Fibroblast of peridontal ligament (primary cell): ENCODE measurements at regions not wholly inside any gene's neighbourhood (a gene's known extent, or its start where the extent isn't known, plus 50 kb on each side); places are given as distances from the start of the nearest gene placed in this dataset.

Source experiments
- DNase-seq: peaks from one replicate; pipeline ENCODE4 v3.0.0-alpha.2; 2010; ENCODE audit errors: extremely low read depth

- DNase-seq: no peak
These were observed 68.6 kb upstream of the FOXA2 start for GRCh38 chr20:22652681-22653588.

GRCh38 chr20:22653658-22654642 is 69.6 kb upstream of the FOXA2 start:
- no peak for DNase-seq

- no peak for DNase-seq
These were observed 79.2 kb upstream of the FOXA2 start for GRCh38 chr20:22663528-22664025.

- DNase-seq: no peak
These were observed 82.8 kb upstream of the FOXA2 start for GRCh38 chr20:22667198-22667597.

GRCh38 chr20:22672191-22672590 is 87.8 kb upstream of the FOXA2 start:
- DNase-seq: no peak

- DNase-seq: no peak
These were observed 89.1 kb upstream of the FOXA2 start for GRCh38 chr20:22673467-22673866.

- no peak for DNase-seq
These were observed 91.0 kb upstream of the FOXA2 start for GRCh38 chr20:22675341-22675740.

- no peak for DNase-seq
These were observed 94.3 kb upstream of the FOXA2 start for GRCh38 chr20:22678678-22679077.

GRCh38 chr20:22679197-22679596 is 94.8 kb upstream of the FOXA2 start:
- no peak for DNase-seq

- no peak for DNase-seq
These were observed 95.8 kb upstream of the FOXA2 start for GRCh38 chr20:22680031-22680740.

GRCh38 chr20:22681591-22682248 is 97.3 kb upstream of the FOXA2 start:
- no peak for DNase-seq

- DNase-seq: no peak
These were observed 98.0 kb upstream of the FOXA2 start for GRCh38 chr20:22682381-22682780.

- peak; percentile 63 for DNase-seq
These were observed 99.8 kb upstream of the FOXA2 start for GRCh38 chr20:22684072-22684762.

GRCh38 chr20:22684763-22685443 is 100.5 kb upstream of the FOXA2 start:
- no peak for DNase-seq

- peak; percentile 19 for DNase-seq
These were observed 101.7 kb upstream of the FOXA2 start for GRCh38 chr20:22686097-22686496.

GRCh38 chr20:22687676-22688349 is 103.4 kb upstream of the FOXA2 start:
- no peak for DNase-seq

- no peak for DNase-seq
These were observed 104.1 kb upstream of the FOXA2 start for GRCh38 chr20:22688485-22688884.

- DNase-seq: no peak
These were observed 104.9 kb upstream of the FOXA2 start for GRCh38 chr20:22689266-22689665.

GRCh38 chr20:22690000-22690399 is 105.6 kb upstream of the FOXA2 start:
- no peak for DNase-seq
